Endothelial cell of umbilical vein (primary cell): ENCODE measurements at regions not wholly inside any gene's neighbourhood (a gene's known extent, or its start where the extent isn't known, plus 50 kb on each side); places are given as distances from the start of the nearest gene placed in this dataset.

ENCODE experiments used
- BruUV-seq: library from RNA; stranded (reverse); fragments of 400-500 nt; replicated peaks from 2 replicates; lab custom pipeline; 2021; lab: Mats Ljungman, UMichigan
- CTCF ChIA-PET: fragments of 300-600, 350-600 bp; sonication (Branson Sonifier 250); formaldehyde crosslinking; loops from one replicate; lab custom pipeline; 2021; ENCODE audit warnings: antibody characterized with exemption, inconsistent platforms; lab: Charles Lee
- POLR2A ChIA-PET: fragments of 300-600, 350-600 bp; sonication (Branson Sonifier 250); formaldehyde crosslinking; loops from one replicate; lab custom pipeline; 2021; ENCODE audit warnings: antibody characterized with exemption, inconsistent platforms; lab: Charles Lee
- DNase-seq: peaks from one replicate; pipeline ENCODE4 v3.0.0-alpha.2; 2011; ENCODE audit warnings: low read depth, low spot score
- FAIRE-seq: peaks from 2 replicates; lab custom pipeline; 2011; peaks lifted over from hg19 to GRCh38; lab: Jason Lieb, UNC
- H2AFZ ChIP-seq: 2 replicates; pipeline ENCODE4 v1.6.0; 2012; ENCODE audit warnings: low read depth, low read length, control low read depth, inconsistent platforms
- H3K27ac ChIP-seq: 2 replicates; pipeline ENCODE4 v1.5.1; 2011; ENCODE audit warnings: low read depth, mild to moderate bottlenecking, control low read depth, low read length, moderate library complexity; ENCODE audit not compliant: insufficient read depth
- H3K27me3 ChIP-seq, 2 experiments: 2 replicates each; pipeline versions ENCODE4 v1.6.0 to v1.6.1; 2011; ENCODE audit warnings: low read length in 2 of 2, mixed read lengths in 1 of 2; ENCODE audit not compliant: control insufficient read depth in 2 of 2, insufficient read depth in 2 of 2
- H3K36me3 ChIP-seq, 2 experiments: 2 replicates in 1 of 2; 3 replicates in 1 of 2; pipeline ENCODE4 v1.5.1; 2011; ENCODE audit warnings: low read length in 2 of 2, mild to moderate bottlenecking in 1 of 2, moderate library complexity in 1 of 2; ENCODE audit not compliant: control insufficient read depth in 2 of 2, insufficient read depth in 2 of 2; ENCODE audit errors: extremely low read depth in 1 of 2
- H3K4me1 ChIP-seq: 3 replicates; pipeline ENCODE4 v1.5.1; 2011; ENCODE audit warnings: mild to moderate bottlenecking, low read length; ENCODE audit not compliant: control insufficient read depth, insufficient read depth; ENCODE audit errors: extremely low read depth
- H3K4me2 ChIP-seq: 2 replicates; pipeline ENCODE4 v1.6.1; 2011; ENCODE audit warnings: low read length, control low read depth, mixed read lengths; ENCODE audit not compliant: insufficient read depth
- H3K4me3 ChIP-seq, 3 experiments: fragments of 200-600 bp in 1 of 3; sonication (generic), shearing (Covaris generic) in 1 of 3; replicated peaks in 1 of 3; 2 replicates each; pipeline ENCODE4 v1.5.1; 2011 to 2016; ENCODE audit warnings: control low read depth in 3 of 3, low read length in 3 of 3, mild to moderate bottlenecking in 2 of 3, inconsistent platforms in 1 of 3, low read depth in 1 of 3, moderate library complexity in 1 of 3; ENCODE audit not compliant: insufficient read depth in 1 of 3
- H3K79me2 ChIP-seq: 2 replicates; pipeline ENCODE4 v1.6.0; 2012; ENCODE audit warnings: low read length, inconsistent platforms; ENCODE audit not compliant: control insufficient read depth, insufficient read depth
- H3K9ac ChIP-seq: replicated peaks from 2 replicates; pipeline ENCODE3; 2011; ENCODE audit warnings: low read length, control low read depth; ENCODE audit not compliant: insufficient read depth; ENCODE audit errors: extremely low read depth
- H3K9me1 ChIP-seq: replicated peaks from 3 replicates; pipeline ENCODE4 v1.6.0; 2011; ENCODE audit warnings: mild to moderate bottlenecking, low read length; ENCODE audit not compliant: control insufficient read depth, insufficient read depth; ENCODE audit errors: extremely low read depth
- H3K9me3 ChIP-seq: replicated peaks from 2 replicates; pipeline ENCODE4 v1.5.1; 2012; ENCODE audit warnings: low read length, inconsistent platforms; ENCODE audit not compliant: control insufficient read depth, insufficient read depth
- H4K20me1 ChIP-seq: replicated peaks from 2 replicates; pipeline ENCODE3; 2011; ENCODE audit warnings: mild to moderate bottlenecking, low read length; ENCODE audit not compliant: control insufficient read depth, insufficient read depth; ENCODE audit errors: extremely low read depth
- EZH2 ChIP-seq: IDR thresholded peaks from 2 replicates; pipeline ENCODE4 v1.6.1; 2012; ENCODE audit warnings: borderline replicate concordance, low read depth, mild to moderate bottlenecking, moderate library complexity, low read length, inconsistent platforms; ENCODE audit not compliant: severe bottlenecking
- FOS ChIP-seq: IDR thresholded peaks from 2 replicates; pipeline ENCODE4 v1.6.1; 2011; ENCODE audit warnings: mild to moderate bottlenecking, low read length, moderate library complexity, borderline replicate concordance; ENCODE audit not compliant: insufficient read depth
- GATA2 ChIP-seq: IDR thresholded peaks from 2 replicates; pipeline ENCODE4 v1.7.0; 2011; ENCODE audit warnings: low read depth, mild to moderate bottlenecking, moderate library complexity, mixed read lengths, low read length; ENCODE audit not compliant: insufficient read length, insufficient read depth
- JUN ChIP-seq: IDR thresholded peaks from 2 replicates; pipeline ENCODE4 v1.6.1; 2011; ENCODE audit warnings: borderline replicate concordance, low read depth; ENCODE audit not compliant: insufficient read length, insufficient read depth
- MYC ChIP-seq: IDR thresholded peaks from one replicate; pipeline ENCODE4 v1.6.1; 2011; ENCODE audit warnings: mild to moderate bottlenecking, low read depth, low read length
- POLR2A ChIP-seq: IDR thresholded peaks from 2 replicates; pipeline ENCODE4 v1.6.1; 2012; ENCODE audit warnings: low read depth, mild to moderate bottlenecking, control low read depth, low read length
- POLR2AphosphoS5 ChIP-seq: IDR thresholded peaks from 2 replicates; pipeline ENCODE4 v1.6.1; 2012; ENCODE audit warnings: low read depth, mild to moderate bottlenecking, control low read depth, low read length, moderate library complexity; ENCODE audit not compliant: insufficient read depth
- dilution Hi-C: fragments of 300-500 bp; cut with MboI; formaldehyde crosslinking; loops from one replicate; pipeline ENCODE4 v1.15.0; 2019; ENCODE audit warnings: low sequenced_read_pairs; ENCODE audit not compliant: extremely low pct_ligation_motif_present
- intact Hi-C: fragments of 100-400 bp; cut with micrococcal nuclease; formaldehyde crosslinking; loops from one replicate; pipeline ENCODE4 v1.10.0; 2022
- TF ChIP-seq, protein P1 (sequence below): IDR thresholded peaks from 2 replicates; pipeline ENCODE4 v1.6.1; 2011; ENCODE audit not compliant: insufficient read depth, insufficient read length
- TF ChIP-seq, protein P2 (sequence below), 2 donors: IDR thresholded peaks; 1 replicate in 1 of 2; 2 replicates in 1 of 2; pipeline ENCODE4 v1.5.1; 2011; ENCODE audit warnings: low read length in 2 of 2, mild to moderate bottlenecking in 2 of 2, moderate library complexity in 2 of 2, control low read depth in 1 of 2, inconsistent platforms in 1 of 2, low read depth in 1 of 2; ENCODE audit not compliant: insufficient read depth in 1 of 2; ENCODE audit errors: extremely low read depth in 1 of 2

DNA sequence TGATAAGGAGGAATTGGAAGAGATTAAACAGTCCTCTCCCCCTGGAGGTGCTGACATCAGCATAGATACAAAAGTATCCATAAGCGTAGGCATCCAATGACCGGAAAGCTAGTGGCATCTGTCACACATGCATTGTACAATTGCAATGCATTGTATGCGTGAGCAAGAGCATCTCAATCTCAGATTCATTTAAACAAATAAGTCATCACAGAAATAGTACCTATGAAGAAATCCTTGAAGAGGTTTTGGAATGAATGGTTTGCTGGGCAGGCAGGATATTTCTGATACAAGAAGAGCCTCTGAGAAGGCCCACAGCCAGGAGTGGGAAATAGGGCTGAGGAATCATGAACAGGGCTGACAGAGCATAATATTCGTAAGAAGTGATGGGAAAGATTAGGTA lies 88.9 kb upstream of the ABCD3 start:
- dilution Hi-C loops = no loop called here
- Histone ChIP-seq H4K20me1 (no peaks in the 10 kb centered on the region), H3K27ac (no peak overlapping the region), H3K4me3 (no peak overlapping the region), H3K79me2 (peaks cover 3% of the 10 kb centered on the region), H3K36me3 (no peaks in the 10 kb centered on the region), H3K9me1 (no peaks in the 10 kb centered on the region), H3K4me1 (peaks cover 57% of the 10 kb centered on the region), H3K9me3 (no peaks in the 10 kb centered on the region), H3K27me3 (no peaks in the 10 kb centered on the region), H3K4me2 (no peak overlapping the region), H2AFZ (no peak overlapping the region), H3K9ac (no peak overlapping the region)
- intact Hi-C loops = loop anchor here (5.0 kb wide), 1 partner anchor 167 kb away; no protein-coding TSS in a partner anchor
- POLR2A ChIA-PET = interaction anchor here (0.6 to 1.3 kb wide), 6 partner anchors 14 to 291 kb away, joined by 3 to 6 read pairs (median 4); partner anchors contain the start of gene ARHGAP29
- no TSS peak for BruUV-seq
- FAIRE-seq (no peak), DNase-seq (no peak)
- CTCF ChIA-PET = interaction anchor here (0.7 to 22.3 kb wide), 27 partner anchors 30 to 294 kb away, joined by 3 to 1439 read pairs (median 8); partner anchors contain the start of gene ARHGAP29
- TF ChIP-seq POLR2AphosphoS5 (no peak), JUN (no peak), GATA2 (no peak), EZH2 (no peak), POLR2A (no peak), FOS (no peak), MYC (no peak)
- TF ChIP-seq, protein P1, sequence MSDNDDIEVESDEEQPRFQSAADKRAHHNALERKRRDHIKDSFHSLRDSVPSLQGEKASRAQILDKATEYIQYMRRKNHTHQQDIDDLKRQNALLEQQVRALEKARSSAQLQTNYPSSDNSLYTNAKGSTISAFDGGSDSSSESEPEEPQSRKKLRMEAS = no peak
- TF ChIP-seq, protein P2, sequence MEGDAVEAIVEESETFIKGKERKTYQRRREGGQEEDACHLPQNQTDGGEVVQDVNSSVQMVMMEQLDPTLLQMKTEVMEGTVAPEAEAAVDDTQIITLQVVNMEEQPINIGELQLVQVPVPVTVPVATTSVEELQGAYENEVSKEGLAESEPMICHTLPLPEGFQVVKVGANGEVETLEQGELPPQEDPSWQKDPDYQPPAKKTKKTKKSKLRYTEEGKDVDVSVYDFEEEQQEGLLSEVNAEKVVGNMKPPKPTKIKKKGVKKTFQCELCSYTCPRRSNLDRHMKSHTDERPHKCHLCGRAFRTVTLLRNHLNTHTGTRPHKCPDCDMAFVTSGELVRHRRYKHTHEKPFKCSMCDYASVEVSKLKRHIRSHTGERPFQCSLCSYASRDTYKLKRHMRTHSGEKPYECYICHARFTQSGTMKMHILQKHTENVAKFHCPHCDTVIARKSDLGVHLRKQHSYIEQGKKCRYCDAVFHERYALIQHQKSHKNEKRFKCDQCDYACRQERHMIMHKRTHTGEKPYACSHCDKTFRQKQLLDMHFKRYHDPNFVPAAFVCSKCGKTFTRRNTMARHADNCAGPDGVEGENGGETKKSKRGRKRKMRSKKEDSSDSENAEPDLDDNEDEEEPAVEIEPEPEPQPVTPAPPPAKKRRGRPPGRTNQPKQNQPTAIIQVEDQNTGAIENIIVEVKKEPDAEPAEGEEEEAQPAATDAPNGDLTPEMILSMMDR (IDR thresholded peaks at IDR 0.05; ENCODE audit: extremely low read depth in 1 of 2, insufficient read depth in 1 of 2, low read depth in 1 of 2, low read length in 2 of 2) = no peak
